ENCODE measurements at regions not wholly inside any gene's neighbourhood (a gene's known extent, or its start where the extent isn't known, plus 50 kb on each side); places are given as distances from the start of the nearest gene placed in this dataset.

DNA sequence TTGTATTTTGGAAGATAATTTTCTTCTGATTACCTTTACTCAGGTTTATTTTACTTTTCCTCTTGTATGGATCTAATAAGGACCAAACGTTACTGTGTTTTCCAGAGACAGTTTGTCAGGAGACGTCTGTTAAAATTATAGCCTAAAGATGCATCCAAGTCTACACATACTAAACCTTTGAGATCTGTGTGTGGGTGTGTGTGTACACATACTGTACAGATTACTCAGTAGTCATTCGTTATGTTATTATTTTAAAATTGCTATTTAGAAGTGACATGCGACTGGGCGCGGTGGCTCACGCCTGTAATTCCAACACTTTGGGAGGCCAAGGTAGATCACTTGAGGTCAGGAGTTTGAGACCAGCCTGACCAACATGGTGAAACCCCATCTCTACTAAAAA lies 51.6 kb upstream of the CNTLN start:
- no peak overlapping the region for H3K4me3 ChIP-seq
- TF ChIP-seq, protein P1, sequence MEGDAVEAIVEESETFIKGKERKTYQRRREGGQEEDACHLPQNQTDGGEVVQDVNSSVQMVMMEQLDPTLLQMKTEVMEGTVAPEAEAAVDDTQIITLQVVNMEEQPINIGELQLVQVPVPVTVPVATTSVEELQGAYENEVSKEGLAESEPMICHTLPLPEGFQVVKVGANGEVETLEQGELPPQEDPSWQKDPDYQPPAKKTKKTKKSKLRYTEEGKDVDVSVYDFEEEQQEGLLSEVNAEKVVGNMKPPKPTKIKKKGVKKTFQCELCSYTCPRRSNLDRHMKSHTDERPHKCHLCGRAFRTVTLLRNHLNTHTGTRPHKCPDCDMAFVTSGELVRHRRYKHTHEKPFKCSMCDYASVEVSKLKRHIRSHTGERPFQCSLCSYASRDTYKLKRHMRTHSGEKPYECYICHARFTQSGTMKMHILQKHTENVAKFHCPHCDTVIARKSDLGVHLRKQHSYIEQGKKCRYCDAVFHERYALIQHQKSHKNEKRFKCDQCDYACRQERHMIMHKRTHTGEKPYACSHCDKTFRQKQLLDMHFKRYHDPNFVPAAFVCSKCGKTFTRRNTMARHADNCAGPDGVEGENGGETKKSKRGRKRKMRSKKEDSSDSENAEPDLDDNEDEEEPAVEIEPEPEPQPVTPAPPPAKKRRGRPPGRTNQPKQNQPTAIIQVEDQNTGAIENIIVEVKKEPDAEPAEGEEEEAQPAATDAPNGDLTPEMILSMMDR (IDR thresholded peaks at IDR 0.05) = no peak
- intact Hi-C loops (cut with DNase I, micrococcal nuclease) = no loop called here
- H3K4me1 ChIP-seq (ENCODE audit: low read depth) = no peaks in the 10 kb centered on the region
- no peaks in the 10 kb centered on the region for H3K36me3 ChIP-seq (ENCODE audit: low read depth)
- H3K9me3 ChIP-seq = no peaks in the 10 kb centered on the region
- DNase-seq (no peak), ATAC-seq (no peak)

DNA sequence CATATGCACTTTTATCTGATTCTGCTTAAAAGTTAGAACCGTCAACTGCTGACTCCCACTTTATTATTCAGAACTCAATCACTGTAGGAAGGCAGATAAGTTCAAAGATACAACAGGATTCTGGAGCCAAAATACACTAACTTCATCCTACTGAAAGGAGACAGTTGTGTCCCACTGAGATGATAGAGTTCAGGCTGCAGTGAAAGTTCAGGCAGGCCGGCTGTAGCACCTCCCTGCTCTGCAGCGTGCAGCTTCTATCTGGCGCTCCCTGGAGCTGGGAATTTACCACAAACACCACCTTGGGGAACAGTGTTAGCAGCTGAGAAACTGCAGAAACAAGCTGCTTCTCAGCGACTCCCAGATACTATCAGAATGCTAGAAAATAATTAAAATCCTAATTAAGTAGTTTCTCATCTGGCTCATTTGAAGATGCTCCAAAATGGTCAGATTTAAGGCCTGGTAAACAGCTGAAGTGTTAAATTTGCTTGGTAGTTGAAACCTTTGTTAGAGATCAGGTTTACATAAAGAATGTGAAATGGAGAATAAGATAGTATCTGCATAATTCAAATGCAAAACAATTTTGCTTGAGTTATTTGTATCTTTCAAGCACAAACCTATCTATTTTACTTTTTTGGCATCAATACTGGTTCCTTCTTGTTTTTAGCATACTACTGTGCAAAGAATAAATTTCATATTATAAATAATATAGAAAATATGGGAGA lies 52.3 kb upstream of the CNTLN start:
- intact Hi-C loops (cut with DNase I, micrococcal nuclease) = no loop called here
- ATAC-seq (no peak), DNase-seq (peak in 1 of 3 donors; percentile 4)
- Histone ChIP-seq H3K9me3 (no peaks in the 10 kb centered on the region), H3K4me1 (ENCODE audit: low read depth) (no peaks in the 10 kb centered on the region), H3K36me3 (ENCODE audit: low read depth) (no peaks in the 10 kb centered on the region), H3K4me3 (no peak overlapping the region)
- TF ChIP-seq, protein P1 (IDR thresholded peaks at IDR 0.05) = no peak

DNA sequence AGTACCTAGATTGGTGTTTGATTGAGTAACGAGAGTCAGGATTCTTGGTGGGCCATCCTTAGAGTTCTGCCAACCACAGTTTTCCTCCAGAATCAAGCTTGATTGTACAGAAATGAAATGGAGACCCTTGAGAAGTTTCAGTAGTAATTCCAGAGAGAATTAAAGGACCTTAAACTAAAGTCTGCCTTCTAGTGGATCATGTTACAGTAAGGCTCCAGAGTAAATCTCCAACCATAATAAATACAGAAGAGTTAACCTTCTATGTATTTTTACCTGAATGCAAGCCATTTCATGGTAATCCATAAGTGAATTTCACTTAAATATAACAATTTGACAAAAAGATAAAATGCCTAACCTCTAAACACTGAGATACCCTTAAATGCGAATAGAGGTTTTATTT lies 53.0 kb upstream of the CNTLN start:
- no peak for ATAC-seq
- no peak for DNase-seq
- no peaks in the 10 kb centered on the region for H3K4me1 ChIP-seq (ENCODE audit: low read depth)
- H3K36me3 ChIP-seq (ENCODE audit: low read depth) = no peaks in the 10 kb centered on the region
- H3K9me3 ChIP-seq = no peaks in the 10 kb centered on the region
- no peak overlapping the region for H3K4me3 ChIP-seq
- TF ChIP-seq, protein P1 (IDR thresholded peaks at IDR 0.05) = no peak
- intact Hi-C loops (cut with DNase I, micrococcal nuclease) = no loop called here

DNA sequence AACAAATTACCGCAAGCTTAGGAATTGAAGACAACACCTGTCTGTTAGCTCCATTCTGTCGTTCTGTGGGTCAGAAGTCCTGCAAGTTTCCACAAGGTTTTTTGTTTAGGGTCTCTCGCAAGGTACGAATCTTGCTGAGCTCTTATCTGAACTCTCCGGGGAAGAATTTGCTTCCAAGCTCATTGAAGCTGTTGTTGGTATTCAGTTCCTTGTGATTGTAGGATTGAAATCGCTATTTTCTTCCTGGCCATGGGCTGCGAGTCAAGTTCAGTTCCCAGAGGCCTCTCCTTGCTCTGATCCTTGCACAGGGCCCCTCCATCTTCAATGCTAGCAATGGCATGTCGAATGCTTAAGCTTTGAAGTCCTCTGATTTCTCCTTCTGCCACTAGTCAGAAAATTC lies 53.5 kb upstream of the CNTLN start:
- H3K4me3 ChIP-seq = no peak overlapping the region
- DNase-seq (no peak), ATAC-seq (no peak)
- no peaks in the 10 kb centered on the region for H3K36me3 ChIP-seq (ENCODE audit: low read depth)
- no peaks in the 10 kb centered on the region for H3K9me3 ChIP-seq
- TF ChIP-seq, protein P1 (IDR thresholded peaks at IDR 0.05) = no peak
- intact Hi-C loops (cut with DNase I, micrococcal nuclease) = no loop called here
- H3K4me1 ChIP-seq (ENCODE audit: low read depth) = no peaks in the 10 kb centered on the region

DNA sequence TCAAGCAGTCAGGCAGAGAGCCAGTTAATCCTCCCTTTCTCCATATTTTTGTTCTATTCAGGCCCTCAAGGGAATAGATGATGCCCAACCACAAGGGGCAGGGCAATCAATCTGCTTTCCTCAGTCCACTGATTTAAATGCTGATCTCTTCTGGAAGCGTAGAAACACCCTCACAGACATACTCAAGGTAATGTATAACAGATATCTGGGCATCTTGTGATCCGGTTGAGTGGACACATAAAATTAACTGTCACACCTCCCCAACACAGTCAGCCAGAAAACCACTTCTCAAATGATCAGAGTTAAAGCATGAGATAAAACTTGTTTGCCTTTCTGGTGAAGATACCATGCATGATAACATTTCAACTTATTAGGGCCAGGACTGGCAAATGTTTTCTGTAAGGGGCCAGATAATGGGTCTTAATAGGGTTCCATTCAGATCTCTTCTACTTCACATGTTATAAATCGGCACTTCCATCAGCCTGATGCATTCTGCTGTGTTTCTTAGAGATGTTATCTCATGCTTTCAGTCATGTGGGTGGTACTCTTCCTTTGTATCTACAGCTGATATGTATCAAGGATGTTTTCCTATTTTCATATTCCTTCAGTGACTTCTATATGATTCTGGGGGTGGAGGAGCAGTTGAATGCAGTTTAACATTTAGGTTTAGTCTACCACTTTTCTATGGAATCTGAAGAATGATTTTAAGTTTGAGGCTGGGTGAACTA lies 58.9 kb upstream of the CNTLN start:
- TF ChIP-seq, protein P1 (IDR thresholded peaks at IDR 0.05) = no peak
- DNase-seq (no peak), ATAC-seq (no peak)
- Histone ChIP-seq H3K36me3 (ENCODE audit: low read depth) (no peaks in the 10 kb centered on the region), H3K4me3 (no peak overlapping the region), H3K9me3 (no peaks in the 10 kb centered on the region), H3K4me1 (ENCODE audit: low read depth) (no peaks in the 10 kb centered on the region)
- intact Hi-C loops (cut with DNase I, micrococcal nuclease) = no loop called here
